ENCODE measurements at regions not wholly inside any gene's neighbourhood (a gene's known extent, or its start where the extent isn't known, plus 50 kb on each side); places are given as distances from the start of the nearest gene placed in this dataset.

- no peak for TF ChIP-seq CTCF (IDR thresholded peaks at IDR 0.05)
- TF ChIP-seq POLR2A (IDR thresholded peaks at IDR 0.05): no peak
Measured at GRCh38 chr6:169949511-169950097, 198.2 kb downstream of the ERMARD start.
